ENCODE measurements at regions not wholly inside any gene's neighbourhood (a gene's known extent, or its start where the extent isn't known, plus 50 kb on each side); places are given as distances from the start of the nearest gene placed in this dataset.
"Not testable (repeated sequence)": the region's sequence is repeated elsewhere in the genome, so short reads cannot be mapped to it uniquely, and the experiment has no call there.

GRCh38 chr1:117735045-117735992 is 129.5 kb downstream of the TENT5C start:
- Histone ChIP-seq H2BK5ac (ENCODE audit: low read depth, low read length, poor library complexity, severe bottlenecking) (no peak overlapping the region), H2BK12ac (ENCODE audit: low read length in 2 of 2) (no peak overlapping the region), H3K79me1 (replicated peaks; ENCODE audit: low read length, poor library complexity, severe bottlenecking) (no peaks in the 10 kb centered on the region), H3K4ac (ENCODE audit: low read depth in 1 of 2, low read length in 2 of 2) (no peak overlapping the region), H3K14ac (ENCODE audit: low read length in 2 of 2) (no peak overlapping the region), H3K4me1 (ENCODE audit: control insufficient read depth, insufficient read depth, low read depth, low read length) (peaks cover 3% of the 10 kb centered on the region), H2AK5ac (ENCODE audit: low read length, severe bottlenecking) (no peak overlapping the region), H2BK15ac (ENCODE audit: low read depth, poor library complexity, severe bottlenecking) (no peak overlapping the region), H3K4me3 (ENCODE audit: insufficient read depth in 1 of 2, low read depth in 1 of 2, low read length in 2 of 2) (peak overlapping the region in 1 of 2 experiments; percentile 73), H3K9me3 (ENCODE audit: control insufficient read depth, low read length) (no peaks in the 10 kb centered on the region), H3K4me2 (ENCODE audit: low read length, poor library complexity, severe bottlenecking) (peak overlapping the region; percentile 26), H4K91ac (ENCODE audit: low read length) (no peak overlapping the region), H3K23ac (ENCODE audit: low read length in 2 of 2) (no peak overlapping the region), H3K27me3 (ENCODE audit: control insufficient read depth in 1 of 2, insufficient read depth in 1 of 2, low read length in 2 of 2) (no peaks in the 10 kb centered on the region), H2AFZ (ENCODE audit: low read depth, low read length) (no peak overlapping the region), H2BK120ac (ENCODE audit: low read depth, low read length) (no peak overlapping the region), H4K8ac (ENCODE audit: low read length) (peak overlapping the region; percentile 55), H3K27ac (ENCODE audit: low read length, poor library complexity, severe bottlenecking) (no peak overlapping the region), H3K36me3 (ENCODE audit: control insufficient read depth in 1 of 2, insufficient read depth in 2 of 2, low read depth in 1 of 2, low read length in 2 of 2) (no peaks in the 10 kb centered on the region), H3K18ac (ENCODE audit: low read depth in 1 of 2, low read length in 2 of 2) (no peak overlapping the region), H3K9ac (ENCODE audit: low read length) (peak overlapping the region; percentile 90)
- peak; percentile 72 for DNase-seq
- WGBS: no CpG with 5 or more reads among the region's 2 CpGs

- no peak overlapping the region for H3K27ac ChIP-seq (ENCODE audit: low read length, poor library complexity, severe bottlenecking)
- H2BK15ac ChIP-seq (ENCODE audit: low read depth, poor library complexity, severe bottlenecking): no peak overlapping the region
- no peak overlapping the region for H2BK5ac ChIP-seq (ENCODE audit: low read depth, low read length, poor library complexity, severe bottlenecking)
- H3K14ac ChIP-seq (ENCODE audit: low read length in 2 of 2): no peak overlapping the region
- H2BK120ac ChIP-seq (ENCODE audit: low read depth, low read length): no peak overlapping the region
- no peak overlapping the region for H2AK5ac ChIP-seq (ENCODE audit: low read length, severe bottlenecking)
- no peaks in the 10 kb centered on the region for H3K36me3 ChIP-seq (ENCODE audit: control insufficient read depth in 1 of 2, insufficient read depth in 2 of 2, low read depth in 1 of 2, low read length in 2 of 2)
- no peaks in the 10 kb centered on the region for H3K27me3 ChIP-seq (ENCODE audit: control insufficient read depth in 1 of 2, insufficient read depth in 1 of 2, low read length in 2 of 2)
- no peak overlapping the region for H4K91ac ChIP-seq (ENCODE audit: low read length)
- no peak overlapping the region for H3K18ac ChIP-seq (ENCODE audit: low read depth in 1 of 2, low read length in 2 of 2)
- H3K4me2 ChIP-seq (ENCODE audit: low read length, poor library complexity, severe bottlenecking): no peak overlapping the region
- H3K79me1 ChIP-seq (replicated peaks; ENCODE audit: low read length, poor library complexity, severe bottlenecking): no peaks in the 10 kb centered on the region
- H2AFZ ChIP-seq (ENCODE audit: low read depth, low read length): no peak overlapping the region
- peaks cover under 1% of the 10 kb centered on the region for H3K4me1 ChIP-seq (ENCODE audit: control insufficient read depth, insufficient read depth, low read depth, low read length)
- H3K9me3 ChIP-seq (ENCODE audit: control insufficient read depth, low read length): no peaks in the 10 kb centered on the region
- H3K4me3 ChIP-seq (ENCODE audit: insufficient read depth in 1 of 2, low read depth in 1 of 2, low read length in 2 of 2): no peak overlapping the region
- H3K9ac ChIP-seq (ENCODE audit: low read length): no peak overlapping the region
- 96% methylated on average over 1 of the region's 1 CpG for WGBS
- no peak for DNase-seq
- H3K4ac ChIP-seq (ENCODE audit: low read depth in 1 of 2, low read length in 2 of 2): no peak overlapping the region
- H3K23ac ChIP-seq (ENCODE audit: low read length in 2 of 2): no peak overlapping the region
- no peak overlapping the region for H4K8ac ChIP-seq (ENCODE audit: low read length)
- H2BK12ac ChIP-seq (ENCODE audit: low read length in 2 of 2): no peak overlapping the region
Measured at GRCh38 chr1:117739504-117739903, 133.7 kb downstream of the TENT5C start.

GRCh38 chr1:117740496-117740895 is 134.6 kb downstream of the TENT5C start:
- Histone ChIP-seq H2BK15ac (ENCODE audit: low read depth, poor library complexity, severe bottlenecking) (no peak overlapping the region), H3K9me3 (ENCODE audit: control insufficient read depth, low read length) (no peaks in the 10 kb centered on the region), H3K14ac (ENCODE audit: low read length in 2 of 2) (no peak overlapping the region), H2BK5ac (ENCODE audit: low read depth, low read length, poor library complexity, severe bottlenecking) (no peak overlapping the region), H3K23ac (ENCODE audit: low read length in 2 of 2) (no peak overlapping the region), H3K4me2 (ENCODE audit: low read length, poor library complexity, severe bottlenecking) (no peak overlapping the region), H3K18ac (ENCODE audit: low read depth in 1 of 2, low read length in 2 of 2) (no peak overlapping the region), H3K4me3 (ENCODE audit: insufficient read depth in 1 of 2, low read depth in 1 of 2, low read length in 2 of 2) (no peak overlapping the region), H2BK120ac (ENCODE audit: low read depth, low read length) (no peak overlapping the region), H2AFZ (ENCODE audit: low read depth, low read length) (no peak overlapping the region), H3K27ac (ENCODE audit: low read length, poor library complexity, severe bottlenecking) (no peak overlapping the region), H3K79me1 (replicated peaks; ENCODE audit: low read length, poor library complexity, severe bottlenecking) (no peaks in the 10 kb centered on the region), H3K36me3 (ENCODE audit: control insufficient read depth in 1 of 2, insufficient read depth in 2 of 2, low read depth in 1 of 2, low read length in 2 of 2) (no peaks in the 10 kb centered on the region), H3K27me3 (ENCODE audit: control insufficient read depth in 1 of 2, insufficient read depth in 1 of 2, low read length in 2 of 2) (no peaks in the 10 kb centered on the region), H3K4me1 (ENCODE audit: control insufficient read depth, insufficient read depth, low read depth, low read length) (no peaks in the 10 kb centered on the region), H3K4ac (ENCODE audit: low read depth in 1 of 2, low read length in 2 of 2) (no peak overlapping the region), H3K9ac (ENCODE audit: low read length) (peak overlapping the region; percentile 9), H4K91ac (ENCODE audit: low read length) (no peak overlapping the region), H4K8ac (ENCODE audit: low read length) (no peak overlapping the region), H2AK5ac (ENCODE audit: low read length, severe bottlenecking) (no peak overlapping the region), H2BK12ac (ENCODE audit: low read length in 2 of 2) (no peak overlapping the region)
- WGBS: 61% methylated on average over 2 of the region's 3 CpGs
- no peak for DNase-seq

- H3K23ac ChIP-seq (ENCODE audit: low read length in 2 of 2); H3K18ac ChIP-seq (ENCODE audit: low read depth in 1 of 2, low read length in 2 of 2); H3K4me3 ChIP-seq (ENCODE audit: insufficient read depth in 1 of 2, low read depth in 1 of 2, low read length in 2 of 2): not testable (repeated sequence)
Measured at GRCh38 chr1:117746565-117746964, 140.7 kb downstream of the TENT5C start.

More at GRCh38 chr1:117746565-117746964, 140.7 kb downstream of the TENT5C start:
- not testable (repeated sequence) for H4K8ac ChIP-seq (ENCODE audit: low read length); H3K4me2 ChIP-seq (ENCODE audit: low read length, poor library complexity, severe bottlenecking); H3K9ac ChIP-seq (ENCODE audit: low read length); H3K14ac ChIP-seq (ENCODE audit: low read length in 2 of 2); H2AFZ ChIP-seq (ENCODE audit: low read depth, low read length); H3K36me3 ChIP-seq (ENCODE audit: control insufficient read depth in 1 of 2, insufficient read depth in 2 of 2, low read depth in 1 of 2, low read length in 2 of 2); H3K4me1 ChIP-seq (ENCODE audit: control insufficient read depth, insufficient read depth, low read depth, low read length); H2BK15ac ChIP-seq (ENCODE audit: low read depth, poor library complexity, severe bottlenecking); H3K79me1 ChIP-seq (replicated peaks; ENCODE audit: low read length, poor library complexity, severe bottlenecking); H2AK5ac ChIP-seq (ENCODE audit: low read length, severe bottlenecking); H3K9me3 ChIP-seq (ENCODE audit: control insufficient read depth, low read length); H3K4ac ChIP-seq (ENCODE audit: low read depth in 1 of 2, low read length in 2 of 2); H4K91ac ChIP-seq (ENCODE audit: low read length); H3K27me3 ChIP-seq (ENCODE audit: control insufficient read depth in 1 of 2, insufficient read depth in 1 of 2, low read length in 2 of 2); DNase-seq; H2BK120ac ChIP-seq (ENCODE audit: low read depth, low read length); H2BK5ac ChIP-seq (ENCODE audit: low read depth, low read length, poor library complexity, severe bottlenecking); H2BK12ac ChIP-seq (ENCODE audit: low read length in 2 of 2); H3K27ac ChIP-seq (ENCODE audit: low read length, poor library complexity, severe bottlenecking)

Data from mesenchymal stem cell (in vitro differentiated cells and primary cell).